Vagina (tissue), 2 donors: ENCODE measurements at regions not wholly inside any gene's neighbourhood (a gene's known extent, or its start where the extent isn't known, plus 50 kb on each side); places are given as distances from the start of the nearest gene placed in this dataset.

Source experiments
- POLR2A ChIP-seq, 2 donors: fragments of 450-650 bp; IDR thresholded peaks; one replicate each; pipeline ENCODE4 v1.6.1; 2017; ENCODE audit warnings: antibody characterized with exemption in 2 of 2, mild to moderate bottlenecking in 2 of 2, moderate library complexity in 2 of 2
- TF ChIP-seq, protein P1 (sequence below), 3 experiments: fragments of 450-650 bp in 2 of 3; fragments of 200-600 bp in 1 of 3; sonication (generic) in 1 of 3; IDR thresholded peaks; one replicate each; pipeline ENCODE4 v1.5.1; 2017 to 2019; ENCODE audit warnings: antibody characterized with exemption in 3 of 3, mild to moderate bottlenecking in 2 of 3, moderate library complexity in 2 of 3

DNA sequence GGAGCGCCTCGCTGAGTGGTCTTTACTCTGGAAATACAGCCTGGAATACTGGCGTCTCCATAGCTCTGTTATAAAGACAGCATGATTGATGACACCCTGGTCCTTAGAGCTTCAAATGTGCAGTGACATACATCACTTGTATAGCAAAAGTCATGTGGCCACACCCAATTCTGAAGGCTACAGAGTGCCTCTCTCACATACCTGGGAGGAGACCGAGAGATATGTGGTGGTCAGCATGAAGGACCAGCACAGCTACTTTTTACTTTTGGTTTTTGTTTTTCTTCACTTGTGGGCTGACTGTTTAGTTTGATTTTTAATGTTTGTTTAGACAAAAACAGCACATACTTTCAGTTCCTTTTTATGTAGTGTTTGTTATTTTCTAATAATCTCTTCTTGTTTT lies 938.5 kb upstream of the SOX11 start:
- TF ChIP-seq, protein P1, sequence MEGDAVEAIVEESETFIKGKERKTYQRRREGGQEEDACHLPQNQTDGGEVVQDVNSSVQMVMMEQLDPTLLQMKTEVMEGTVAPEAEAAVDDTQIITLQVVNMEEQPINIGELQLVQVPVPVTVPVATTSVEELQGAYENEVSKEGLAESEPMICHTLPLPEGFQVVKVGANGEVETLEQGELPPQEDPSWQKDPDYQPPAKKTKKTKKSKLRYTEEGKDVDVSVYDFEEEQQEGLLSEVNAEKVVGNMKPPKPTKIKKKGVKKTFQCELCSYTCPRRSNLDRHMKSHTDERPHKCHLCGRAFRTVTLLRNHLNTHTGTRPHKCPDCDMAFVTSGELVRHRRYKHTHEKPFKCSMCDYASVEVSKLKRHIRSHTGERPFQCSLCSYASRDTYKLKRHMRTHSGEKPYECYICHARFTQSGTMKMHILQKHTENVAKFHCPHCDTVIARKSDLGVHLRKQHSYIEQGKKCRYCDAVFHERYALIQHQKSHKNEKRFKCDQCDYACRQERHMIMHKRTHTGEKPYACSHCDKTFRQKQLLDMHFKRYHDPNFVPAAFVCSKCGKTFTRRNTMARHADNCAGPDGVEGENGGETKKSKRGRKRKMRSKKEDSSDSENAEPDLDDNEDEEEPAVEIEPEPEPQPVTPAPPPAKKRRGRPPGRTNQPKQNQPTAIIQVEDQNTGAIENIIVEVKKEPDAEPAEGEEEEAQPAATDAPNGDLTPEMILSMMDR (IDR thresholded peaks at IDR 0.05): no peak
- TF ChIP-seq POLR2A (IDR thresholded peaks at IDR 0.05): no peak
